SK-N-SH (cell line): ENCODE measurements at regions not wholly inside any gene's neighbourhood (a gene's known extent, or its start where the extent isn't known, plus 50 kb on each side); places are given as distances from the start of the nearest gene placed in this dataset.

Experiments
- CTCF ChIA-PET: fragments of 300-600, 350-600 bp; formaldehyde crosslinking; extraction: SDS; loops from one replicate; lab custom pipeline; 2021; lab: Yijun Ruan, JAX
- POLR2A ChIA-PET: fragments of 350-600 bp; sonication (Branson Sonifier 250); formaldehyde crosslinking; extraction: SDS; loops from one replicate; lab custom pipeline; 2020; ENCODE audit warnings: antibody characterized with exemption, inconsistent platforms; lab: Yijun Ruan, JAX
- DNase-seq: peaks from one replicate; pipeline ENCODE4 v3.0.0; 2012
- H2AFZ ChIP-seq: fragments of 200-600 bp; sonication (generic); 2 replicates; pipeline ENCODE4 v1.8.1; 2016; ENCODE audit warnings: antibody characterized with exemption, mild to moderate bottlenecking, low read depth
- H3F3A ChIP-seq: fragments of 200-600 bp; sonication (generic); replicated peaks from 2 replicates; pipeline ENCODE3; 2016; ENCODE audit warnings: antibody characterized with exemption, mild to moderate bottlenecking; ENCODE audit not compliant: insufficient read depth
- H3K27ac ChIP-seq, 2 experiments: fragments of 200-500 bp in 1 of 2; fragments of 200-600 bp in 1 of 2; sonication (Bioruptor generic) in 1 of 2; sonication (generic), shearing (Covaris generic) in 1 of 2; 2 replicates each; pipeline versions ENCODE4 v1.5.1 to v1.6.1; 2014 to 2016; ENCODE audit warnings: low read depth in 2 of 2, inconsistent platforms in 1 of 2, low read length in 1 of 2, mild to moderate bottlenecking in 1 of 2, mixed read lengths in 1 of 2
- H3K27me3 ChIP-seq: fragments of 200-600 bp; sonication (generic), shearing (Covaris generic); 2 replicates; pipeline ENCODE4 v1.6.1; 2016; ENCODE audit warnings: mixed run types; ENCODE audit not compliant: insufficient read depth
- H3K36me3 ChIP-seq, 2 experiments: fragments of 200-500 bp in 1 of 2; fragments of 200-600 bp in 1 of 2; sonication (Bioruptor generic) in 1 of 2; sonication (generic) in 1 of 2; replicated peaks in 1 of 2; 2 replicates each; pipeline versions ENCODE3 to v1.5.1; 2014 to 2016; ENCODE audit warnings: low read length in 1 of 2, mild to moderate bottlenecking in 1 of 2; ENCODE audit not compliant: insufficient read depth in 2 of 2, control insufficient read depth in 1 of 2
- H3K4me1 ChIP-seq, 2 experiments: fragments of 200-500 bp in 1 of 2; fragments of 200-600 bp in 1 of 2; sonication (Bioruptor generic) in 1 of 2; sonication (generic), shearing (Covaris generic) in 1 of 2; 2 replicates each; pipeline versions ENCODE4 v1.5.1 to v1.6.1; 2014 to 2016; ENCODE audit warnings: low read depth in 1 of 2, low read length in 1 of 2, mixed run types in 1 of 2; ENCODE audit not compliant: insufficient read depth in 2 of 2, control insufficient read depth in 1 of 2
- H3K4me2 ChIP-seq: fragments of 200-600 bp; sonication (generic), shearing (Covaris generic); 2 replicates; pipeline ENCODE4 v1.6.1; 2017; ENCODE audit warnings: mixed run types
- H3K4me3 ChIP-seq, 2 experiments: fragments of 200-500 bp in 1 of 2; fragments of 200-600 bp in 1 of 2; sonication (Bioruptor generic) in 1 of 2; sonication (generic), shearing (Covaris generic) in 1 of 2; 2 replicates each; pipeline versions ENCODE4 v1.5.1 to v1.8.1; 2014 to 2016; ENCODE audit warnings: low read depth in 2 of 2, inconsistent platforms in 1 of 2, low read length in 1 of 2, mild to moderate bottlenecking in 1 of 2, mixed read lengths in 1 of 2, moderate library complexity in 1 of 2
- H3K79me2 ChIP-seq: fragments of 200-600 bp; sonication (generic); 2 replicates; pipeline ENCODE4 v1.8.1; 2017; ENCODE audit warnings: mild to moderate bottlenecking; ENCODE audit not compliant: insufficient read depth
- H3K9ac ChIP-seq: fragments of 200-600 bp; sonication (generic); 2 replicates; pipeline ENCODE4 v1.6.1; 2017; ENCODE audit warnings: mixed run types
- H3K9me2 ChIP-seq: fragments of 200-600 bp; sonication (generic); 2 replicates; pipeline ENCODE4 v1.6.1; 2017; ENCODE audit warnings: mixed run types
- H3K9me3 ChIP-seq: fragments of 200-600 bp; sonication (generic); 2 replicates; pipeline ENCODE4 v1.6.1; 2017; ENCODE audit warnings: mixed run types, mild to moderate bottlenecking, moderate library complexity
- H4K20me1 ChIP-seq: fragments of 200-600 bp; sonication (generic); 2 replicates; pipeline ENCODE4 v1.6.1; 2017; ENCODE audit warnings: mild to moderate bottlenecking, mixed run types; ENCODE audit not compliant: insufficient read depth
- ELF1 ChIP-seq: IDR thresholded peaks from 2 replicates; pipeline ENCODE4 v1.4.0; 2012
- EP300 ChIP-seq, 2 experiments: IDR thresholded peaks; 2 replicates each; pipeline versions ENCODE4 v1.4.0 to v1.6.1; 2012; ENCODE audit warnings: borderline replicate concordance in 1 of 2, low read depth in 1 of 2, low read length in 1 of 2
- FOSL2 ChIP-seq: IDR thresholded peaks from 2 replicates; pipeline ENCODE4 v1.4.0; 2012; ENCODE audit warnings: low read depth, mild to moderate bottlenecking, moderate library complexity, borderline replicate concordance
- RFX5 ChIP-seq: IDR thresholded peaks from 2 replicates; pipeline ENCODE4 v1.6.1; 2012; ENCODE audit warnings: mild to moderate bottlenecking, improper control_type of control experiment, low read length
- TEAD4 ChIP-seq: IDR thresholded peaks from 2 replicates; pipeline ENCODE4 v1.4.0; 2012; ENCODE audit warnings: mild to moderate bottlenecking, borderline replicate concordance; ENCODE audit not compliant: insufficient read depth
- WGBS: methylation state at CpG from one replicate; pipeline ENCODE4 v1.1.6; 2017; ENCODE audit warnings: low lambda C conversion rate; 5-methylcytosine and 5-hydroxymethylcytosine counted together
- TF ChIP-seq, protein P1 (sequence below): fragments of 150-350 bp; IDR thresholded peaks from 2 replicates; pipeline ENCODE4 v1.6.1; 2017; ENCODE audit warnings: antibody characterized with exemption, low read length, low read depth, borderline replicate concordance
- TF ChIP-seq, protein P2 (sequence below): IDR thresholded peaks from 2 replicates; pipeline ENCODE4 v1.4.0; 2012; ENCODE audit warnings: low read depth

DNA sequence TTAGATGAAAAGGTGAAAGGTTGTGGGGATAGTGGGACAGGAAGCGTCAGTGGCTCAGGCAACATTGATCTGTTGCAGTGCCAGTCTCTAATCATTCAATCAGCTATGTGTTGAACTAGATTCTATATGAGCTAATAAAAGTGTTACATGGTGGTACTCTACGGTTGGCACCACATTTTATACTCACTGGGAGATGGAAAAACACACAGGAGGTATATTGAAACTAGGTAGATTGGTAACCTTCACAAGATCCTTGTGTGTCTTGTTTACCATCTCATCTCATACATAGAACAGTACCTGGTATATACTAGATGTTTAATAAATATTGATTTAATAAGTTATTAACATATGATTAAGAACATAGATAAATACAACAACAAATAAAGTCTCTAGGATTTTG, 152.7 kb downstream of the NAA11 start (continued):
- TF ChIP-seq, protein P1, sequence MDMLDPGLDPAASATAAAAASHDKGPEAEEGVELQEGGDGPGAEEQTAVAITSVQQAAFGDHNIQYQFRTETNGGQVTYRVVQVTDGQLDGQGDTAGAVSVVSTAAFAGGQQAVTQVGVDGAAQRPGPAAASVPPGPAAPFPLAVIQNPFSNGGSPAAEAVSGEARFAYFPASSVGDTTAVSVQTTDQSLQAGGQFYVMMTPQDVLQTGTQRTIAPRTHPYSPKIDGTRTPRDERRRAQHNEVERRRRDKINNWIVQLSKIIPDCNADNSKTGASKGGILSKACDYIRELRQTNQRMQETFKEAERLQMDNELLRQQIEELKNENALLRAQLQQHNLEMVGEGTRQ = no peak
- TF ChIP-seq, protein P2, sequence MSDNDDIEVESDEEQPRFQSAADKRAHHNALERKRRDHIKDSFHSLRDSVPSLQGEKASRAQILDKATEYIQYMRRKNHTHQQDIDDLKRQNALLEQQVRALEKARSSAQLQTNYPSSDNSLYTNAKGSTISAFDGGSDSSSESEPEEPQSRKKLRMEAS = no peak
- TF ChIP-seq ELF1 = no peak
- no peak for TF ChIP-seq TEAD4
- TF ChIP-seq, all 33 proteins: peak for 0

- Histone ChIP-seq H3K79me2 (no peaks in the 10 kb centered on the region), H3K9me3 (no peaks in the 10 kb centered on the region), H3K9ac (no peak overlapping the region), H3F3A (no peaks in the 10 kb centered on the region), H3K36me3 (no peaks in the 10 kb centered on the region), H3K27me3 (no peaks in the 10 kb centered on the region), H3K4me2 (no peak overlapping the region), H3K4me3 (no peak overlapping the region), H4K20me1 (no peaks in the 10 kb centered on the region), H3K9me2 (no peaks in the 10 kb centered on the region), H3K27ac (no peak overlapping the region), H2AFZ (no peak overlapping the region), H3K4me1 (no peaks in the 10 kb centered on the region)
- CTCF ChIA-PET = interaction anchor here (1.1 kb wide), 1 partner anchor 14 kb away, joined by 3 read pairs; no protein-coding TSS in a partner anchor
- no peak for DNase-seq
- TF ChIP-seq EP300 (IDR thresholded peaks at IDR 0.05; ENCODE audit: borderline replicate concordance in 1 of 2, low read depth in 1 of 2, low read length in 1 of 2) (no peak), RFX5 (no peak), FOSL2 (no peak)
- 100% methylated on average over 1 of the region's 1 CpG for WGBS
- POLR2A ChIA-PET = no interaction called here
Observed at GRCh38 chr4:79170077-79170476, 155.8 kb downstream of the NAA11 start.

DNA sequence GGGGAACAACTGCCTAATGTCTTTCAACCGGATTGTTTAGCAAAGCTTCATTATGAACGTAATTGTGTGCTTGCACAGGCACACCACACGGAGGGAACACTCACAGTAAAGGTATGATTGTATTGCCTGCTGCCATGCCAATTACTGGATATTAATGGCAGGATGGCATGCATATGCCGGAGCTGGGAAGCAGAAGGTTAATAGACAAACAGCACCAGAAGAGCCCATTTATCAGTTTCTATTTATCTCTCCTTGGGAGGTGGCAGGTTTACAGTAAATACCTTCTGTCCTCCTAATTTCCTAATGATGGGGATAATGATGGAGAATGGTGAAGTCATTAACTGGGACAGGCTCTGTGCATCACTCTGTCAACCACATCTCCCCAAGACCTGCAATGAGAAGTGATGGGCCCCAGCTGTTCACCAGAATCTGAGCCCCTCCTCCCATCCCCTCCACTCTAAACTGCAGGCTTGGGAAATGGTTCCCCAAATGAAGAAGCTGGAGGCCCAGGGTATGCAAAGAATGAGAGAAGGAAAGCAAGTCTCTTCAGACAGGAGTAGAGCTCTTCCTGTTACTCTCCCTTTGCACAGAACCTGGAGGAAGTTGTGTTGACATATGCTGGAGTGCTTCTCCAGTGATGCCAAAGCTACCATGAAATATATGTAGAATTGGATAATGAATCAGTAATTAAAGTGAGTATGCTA, 160.8 kb downstream of the NAA11 start:
- Histone ChIP-seq H2AFZ (no peak overlapping the region), H3K27me3 (no peaks in the 10 kb centered on the region), H3K9me3 (no peaks in the 10 kb centered on the region), H3K27ac (no peak overlapping the region), H3F3A (no peaks in the 10 kb centered on the region), H3K79me2 (no peaks in the 10 kb centered on the region), H3K9ac (no peak overlapping the region), H3K36me3 (no peaks in the 10 kb centered on the region), H3K4me2 (no peak overlapping the region), H4K20me1 (no peaks in the 10 kb centered on the region), H3K9me2 (no peaks in the 10 kb centered on the region), H3K4me3 (no peak overlapping the region), H3K4me1 (no peaks in the 10 kb centered on the region)
- WGBS = 36% methylated on average over 4 of the region's 4 CpGs
- ChIA-PET CTCF (interaction anchor here (1.1 to 1.4 kb wide), 2 partner anchors 37 to 211 kb away, joined by 3 to 4 read pairs; no protein-coding TSS in a partner anchor), POLR2A (no interaction called here)
- TF ChIP-seq EP300 (IDR thresholded peaks at IDR 0.05; ENCODE audit: borderline replicate concordance in 1 of 2, low read depth in 1 of 2, low read length in 1 of 2) = no peak
- DNase-seq = no peak
